ENCODE measurements at regions not wholly inside any gene's neighbourhood (a gene's known extent, or its start where the extent isn't known, plus 50 kb on each side); places are given as distances from the start of the nearest gene placed in this dataset.

GRCh38 chr1:38207275-38207674, 160.7 kb upstream of the POU3F1 start:
- DNase-seq (ENCODE audit: low read depth, low spot score), result no peak
- Histone ChIP-seq H3K9me3 (replicated peaks; ENCODE audit: control insufficient read depth, insufficient read depth, low read length) (no peaks in the 10 kb centered on the region), H3K27me3 (ENCODE audit: control insufficient read depth in 2 of 2, insufficient read depth in 2 of 2, low read length in 2 of 2) (no peaks in the 10 kb centered on the region), H3K36me3 (ENCODE audit: control insufficient read depth in 2 of 2, extremely low read depth in 1 of 2, insufficient read depth in 2 of 2, low read length in 2 of 2) (no peaks in the 10 kb centered on the region), H3K9ac (replicated peaks; ENCODE audit: extremely low read depth, insufficient read depth, low read length) (no peak overlapping the region), H3K9me1 (replicated peaks; ENCODE audit: control insufficient read depth, extremely low read depth, insufficient read depth, low read length) (no peaks in the 10 kb centered on the region), H3K4me2 (ENCODE audit: insufficient read depth, low read length) (no peak overlapping the region), H3K79me2 (ENCODE audit: control insufficient read depth, insufficient read depth, low read length) (no peaks in the 10 kb centered on the region), H3K27ac (ENCODE audit: insufficient read depth, low read depth, low read length) (no peak overlapping the region), H2AFZ (ENCODE audit: low read depth, low read length) (no peak overlapping the region), H3K4me3 (replicated peaks in 1 of 3; ENCODE audit: insufficient read depth in 1 of 3, low read depth in 1 of 3, low read length in 3 of 3) (no peak overlapping the region), H3K4me1 (ENCODE audit: control insufficient read depth, extremely low read depth, insufficient read depth, low read length) (no peaks in the 10 kb centered on the region), H4K20me1 (replicated peaks; ENCODE audit: control insufficient read depth, extremely low read depth, insufficient read depth, low read length) (no peaks in the 10 kb centered on the region)
- intact Hi-C loops (cut with micrococcal nuclease), result no loop called here
- dilution Hi-C loops (cut with MboI; ENCODE audit: extremely low pct_ligation_motif_present, low sequenced_read_pairs), result no loop called here
- ChIA-PET POLR2A (no interaction called here), CTCF (no interaction called here)
- TF ChIP-seq POLR2AphosphoS5 (IDR thresholded peaks at IDR 0.05; ENCODE audit: insufficient read depth, low read depth, low read length) (no peak), MYC (IDR thresholded peaks at IDR 0.05; ENCODE audit: low read depth, low read length) (no peak), EZH2 (IDR thresholded peaks at IDR 0.05; ENCODE audit: borderline replicate concordance, low read depth, low read length, severe bottlenecking) (no peak), FOS (IDR thresholded peaks at IDR 0.05; ENCODE audit: borderline replicate concordance, insufficient read depth, low read length) (no peak), POLR2A (IDR thresholded peaks at IDR 0.05; ENCODE audit: low read depth, low read length) (no peak), JUN (IDR thresholded peaks at IDR 0.05; ENCODE audit: borderline replicate concordance, insufficient read depth, insufficient read length, low read depth) (no peak), CTCF (IDR thresholded peaks at IDR 0.05; ENCODE audit: extremely low read depth in 1 of 2, insufficient read depth in 1 of 2, low read depth in 1 of 2, low read length in 2 of 2) (no peak), MAX (IDR thresholded peaks at IDR 0.05; ENCODE audit: insufficient read depth, insufficient read length) (no peak), GATA2 (IDR thresholded peaks at IDR 0.05; ENCODE audit: insufficient read depth, insufficient read length, low read depth, low read length) (no peak)
- FAIRE-seq, result no peak
- BruUV-seq (replicated peaks), result no TSS peak
